ENCODE measurements at regions not wholly inside any gene's neighbourhood (a gene's known extent, or its start where the extent isn't known, plus 50 kb on each side); places are given as distances from the start of the nearest gene placed in this dataset.

DNA sequence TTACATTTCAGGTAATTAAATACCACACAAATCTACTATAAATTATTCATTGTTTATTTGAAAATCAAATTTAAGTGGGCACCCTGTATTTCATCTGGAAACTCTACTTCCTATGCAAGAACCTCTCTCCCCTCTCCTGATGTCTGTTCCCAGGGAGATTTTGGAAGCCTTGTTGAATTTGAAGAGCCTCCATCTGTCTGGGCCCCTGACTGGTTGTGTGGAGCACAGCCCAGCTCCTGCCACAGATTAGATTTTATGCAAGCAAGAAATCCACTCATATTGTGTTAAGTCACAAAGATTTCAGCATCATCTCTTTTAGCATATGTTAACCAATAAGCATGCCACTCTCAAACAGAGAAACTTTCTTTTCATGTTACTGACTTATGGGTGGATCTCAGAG is 451.2 kb downstream of the TFAP2B start:
- TF ChIP-seq CTCF (IDR thresholded peaks at IDR 0.05), result no peak
- no peak for TF ChIP-seq POLR2A (IDR thresholded peaks at IDR 0.05)

All from prostate gland (tissue), 2 donors.